Left lobe of liver (tissue), 2 donors: ENCODE measurements at regions not wholly inside any gene's neighbourhood (a gene's known extent, or its start where the extent isn't known, plus 50 kb on each side); places are given as distances from the start of the nearest gene placed in this dataset.

Source experiments
- ATAC-seq: fragments of 200-7000 bp; cut with Tn5 transposase; one replicate; pipeline ENCODE4 v1.9.1; 2020; ENCODE audit warnings: mild to moderate bottlenecking, moderate library complexity
- DNase-seq: peaks from one replicate; pipeline ENCODE4 v3.0.0-alpha.2; 2020; ENCODE audit warnings: low spot score
- donor health status: DM: no; HTN: no; CAD: no; lungs with moderate emphysema.
- donor health status: DM: no; HTN: yes; CAD: no.

GRCh38 chr14:71714225-71714624, 218.0 kb upstream of the RGS6 start:
- DNase-seq (no peak), ATAC-seq (no peak)

- DNase-seq (no peak), ATAC-seq (no peak)
Observed at GRCh38 chr14:71716041-71716772, 216.0 kb upstream of the RGS6 start.

- DNase-seq (peak; percentile 65), ATAC-seq (peak; percentile 86)
Observed at GRCh38 chr14:71720978-71721624, 211.1 kb upstream of the RGS6 start.

DNA sequence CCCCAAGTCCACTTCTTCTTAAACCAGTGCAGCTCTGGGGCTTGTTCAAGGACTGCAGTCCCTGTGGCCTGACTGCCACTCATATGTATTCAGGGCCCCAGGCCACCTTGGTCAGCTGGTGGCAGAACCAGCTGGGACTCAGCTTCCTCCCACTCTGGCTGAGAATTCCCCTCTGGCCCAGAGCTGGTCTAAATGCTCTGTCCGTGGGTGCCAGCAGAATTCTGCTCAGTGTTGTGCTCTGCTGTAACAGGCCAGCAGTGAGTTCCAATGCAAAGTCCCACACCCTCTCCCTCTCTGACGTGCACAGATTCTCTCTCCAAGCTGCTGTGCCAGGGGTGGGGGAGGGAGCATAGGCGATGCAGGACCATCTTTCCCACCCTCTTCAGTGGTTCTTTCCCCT, 210.4 kb upstream of the RGS6 start:
- peak; percentile 59 for DNase-seq
- peak; percentile 81 for ATAC-seq

DNA sequence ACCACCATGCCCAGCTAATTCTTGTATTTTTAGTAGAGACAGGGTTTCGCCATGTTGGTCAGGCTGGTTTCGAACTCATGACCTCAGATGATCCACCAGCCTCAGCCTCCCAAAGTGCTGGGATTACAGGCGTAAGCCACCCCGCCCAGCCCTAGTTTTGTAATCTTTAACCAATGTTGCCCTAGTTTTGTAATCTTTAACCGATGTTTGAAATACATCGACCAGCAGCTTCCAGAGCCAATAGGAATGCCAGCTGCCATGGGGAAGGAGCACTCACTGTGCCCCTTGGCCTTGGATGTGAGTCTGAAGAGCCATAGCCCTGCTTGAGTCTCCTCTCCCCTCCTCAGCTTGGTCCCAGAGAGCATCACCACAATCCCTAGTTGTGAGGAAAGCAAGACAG, 209.3 kb upstream of the RGS6 start:
- DNase-seq (peak; percentile 61), ATAC-seq (peak; percentile 47)

GRCh38 chr14:71725922-71726579, 206.2 kb upstream of the RGS6 start:
- no peak for DNase-seq
- no peak for ATAC-seq

DNA sequence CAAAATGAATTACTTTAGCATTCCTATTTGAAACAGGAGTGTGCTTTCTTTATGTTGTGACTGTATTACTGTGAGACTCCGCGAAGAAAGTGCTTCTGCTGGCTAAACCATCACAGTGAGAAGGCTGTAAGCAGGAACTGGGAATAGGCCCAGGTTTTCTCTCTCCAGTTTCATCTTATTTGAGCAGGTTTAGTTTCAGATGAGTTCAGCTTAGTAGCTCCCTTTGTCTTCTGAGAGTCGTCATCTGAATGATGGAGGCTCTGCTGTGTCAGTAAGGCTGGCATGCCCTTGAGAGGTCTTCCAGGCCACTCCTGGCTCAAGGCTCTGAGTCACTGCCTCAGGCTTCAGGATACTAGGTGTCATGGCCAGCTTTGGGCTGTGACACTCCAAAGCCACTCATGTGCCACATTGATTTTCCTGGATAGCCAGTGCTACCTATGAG, 205.6 kb upstream of the RGS6 start:
- DNase-seq (no peak), ATAC-seq (no peak)

DNA sequence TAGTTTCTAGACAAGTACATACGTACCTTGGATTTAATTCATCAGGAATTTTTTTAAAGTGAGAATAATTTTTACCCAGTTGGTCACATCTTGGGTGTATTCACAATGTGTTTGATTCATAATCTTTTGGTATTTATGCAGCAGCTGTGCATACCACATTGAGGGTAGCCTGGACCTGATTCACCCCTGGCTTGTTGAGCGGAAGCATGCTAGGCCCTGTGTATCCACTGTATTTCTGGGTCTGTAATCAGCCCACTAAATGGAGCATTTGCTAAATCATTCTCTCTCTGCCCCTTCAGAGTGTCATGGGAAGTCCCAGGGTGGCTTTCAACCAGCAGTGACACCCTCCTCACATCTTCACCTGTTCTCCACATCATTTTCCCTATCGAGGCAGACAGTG, 203.8 kb upstream of the RGS6 start:
- no peak for ATAC-seq
- no peak for DNase-seq

- no peak for ATAC-seq
Observed at GRCh38 chr14:71729596-71729995, 202.6 kb upstream of the RGS6 start.

DNA sequence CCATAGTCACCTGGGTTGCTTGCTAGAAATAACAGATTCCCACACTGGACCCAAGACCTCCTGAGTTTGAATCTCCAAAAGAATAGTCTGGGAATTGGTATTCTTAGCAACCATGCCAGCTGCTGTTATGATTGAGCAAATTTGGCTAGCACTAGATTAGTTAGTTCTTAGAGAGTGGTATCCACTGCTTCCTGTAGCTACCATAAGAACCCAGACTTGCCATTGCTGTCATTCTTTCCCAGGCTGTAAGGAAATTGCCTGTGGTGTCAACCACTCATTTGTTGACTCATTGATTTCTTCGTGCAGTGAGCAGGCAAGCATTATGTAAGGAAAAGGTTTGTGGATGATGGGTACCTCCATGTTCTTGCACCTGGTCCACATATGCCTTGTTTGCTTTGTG, 201.8 kb upstream of the RGS6 start:
- no peak for ATAC-seq
- DNase-seq: no peak

More at GRCh38 chr14:71729596-71729995, 202.6 kb upstream of the RGS6 start:
- DNase-seq: no peak

DNA sequence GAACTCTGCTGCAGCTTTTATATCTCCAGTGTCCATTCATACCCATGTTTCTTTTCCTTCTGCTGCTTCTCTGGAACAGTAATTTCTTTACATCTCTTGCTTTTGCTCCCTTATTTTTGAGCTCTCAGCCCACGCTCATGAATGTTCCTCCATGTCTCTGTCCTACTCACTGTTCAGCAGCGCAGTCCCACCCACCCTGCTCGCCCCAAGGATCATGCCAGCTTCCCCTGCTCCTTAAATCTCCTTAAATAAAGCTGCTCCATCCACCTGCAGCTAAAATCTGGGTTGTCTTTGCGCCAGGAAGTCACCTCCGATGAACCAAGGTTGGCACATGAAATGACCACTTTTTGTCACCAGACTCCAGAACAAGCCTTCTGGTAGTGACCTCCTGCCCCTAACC, 201.1 kb upstream of the RGS6 start:
- no peak for ATAC-seq
- DNase-seq: no peak

DNA sequence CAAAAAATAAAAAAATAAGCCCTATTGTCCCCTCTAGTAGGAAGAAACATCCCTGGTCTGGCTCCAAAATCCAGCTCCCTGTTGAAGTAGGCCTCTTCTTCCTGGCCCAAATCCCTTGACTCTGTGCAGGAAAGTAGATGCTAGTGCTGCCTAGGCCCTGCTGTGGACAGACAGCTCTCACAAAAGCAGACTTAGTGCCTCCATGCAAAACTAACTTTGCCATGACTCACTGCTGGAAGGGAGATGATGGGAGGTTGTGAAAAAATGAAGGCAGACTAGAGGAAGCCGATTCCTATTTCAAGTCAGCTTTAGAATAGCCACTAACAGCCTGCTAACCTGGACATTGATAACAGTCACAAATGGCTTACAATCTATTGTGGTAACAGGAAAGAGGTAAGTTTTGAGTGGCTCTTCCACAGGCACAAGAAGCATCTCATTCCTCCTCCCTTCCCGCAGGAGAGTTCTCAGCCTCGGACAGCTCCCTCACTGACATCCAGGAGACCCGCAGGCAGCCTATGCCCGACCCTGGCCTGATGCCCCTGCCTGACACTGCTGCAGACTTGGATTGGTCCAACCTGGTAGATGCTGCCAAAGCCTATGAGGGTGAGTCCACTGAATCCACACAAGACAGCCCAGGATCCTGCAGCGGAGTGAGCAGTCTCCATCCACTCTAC, 198.9 kb upstream of the RGS6 start:
- DNase-seq (no peak), ATAC-seq (no peak)

DNA sequence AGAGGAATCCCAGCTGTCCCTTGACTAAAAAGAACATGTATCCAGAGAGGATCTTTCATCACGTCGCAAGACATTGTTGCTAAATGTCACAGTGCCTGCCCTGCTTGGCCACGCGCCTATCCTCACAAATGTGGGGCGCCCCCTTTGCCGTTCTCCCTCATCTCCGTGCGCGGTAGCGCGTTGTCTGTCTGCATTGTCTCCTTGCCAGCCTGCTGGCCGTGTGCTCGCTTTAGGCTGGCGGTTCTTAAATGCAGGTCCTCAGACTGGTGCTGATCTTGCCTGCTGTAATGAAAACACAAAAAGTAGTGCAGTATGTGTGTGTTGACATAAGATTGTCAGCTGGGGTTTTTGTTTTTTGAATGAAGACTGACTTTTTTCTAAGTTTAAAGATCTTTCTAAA, 198.2 kb upstream of the RGS6 start:
- no peak for ATAC-seq

GRCh38 chr14:71734885-71735284, 197.3 kb upstream of the RGS6 start:
- DNase-seq (no peak), ATAC-seq (no peak)

More for the DNA sequence above, 198.2 kb upstream of the RGS6 start:
- DNase-seq: no peak

DNA sequence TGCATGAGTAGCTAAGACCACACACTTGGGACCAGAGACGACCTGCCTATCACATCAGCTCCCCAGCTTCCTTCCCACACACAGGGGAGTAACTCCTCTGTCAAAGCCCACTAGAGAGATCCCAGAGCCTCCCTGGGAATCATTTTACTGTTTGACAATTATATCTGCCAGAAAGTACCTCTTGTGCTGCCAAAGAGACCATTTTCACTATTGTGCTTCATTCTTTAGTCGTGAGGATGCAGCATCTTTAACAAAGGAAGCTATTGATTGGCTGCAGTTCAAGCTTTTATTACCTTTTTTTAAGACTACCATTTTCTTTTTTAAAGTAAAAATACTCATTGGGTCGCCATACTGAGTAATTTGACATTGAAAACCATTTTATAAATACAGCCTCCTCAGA, 194.5 kb upstream of the RGS6 start:
- DNase-seq (no peak), ATAC-seq (no peak)

DNA sequence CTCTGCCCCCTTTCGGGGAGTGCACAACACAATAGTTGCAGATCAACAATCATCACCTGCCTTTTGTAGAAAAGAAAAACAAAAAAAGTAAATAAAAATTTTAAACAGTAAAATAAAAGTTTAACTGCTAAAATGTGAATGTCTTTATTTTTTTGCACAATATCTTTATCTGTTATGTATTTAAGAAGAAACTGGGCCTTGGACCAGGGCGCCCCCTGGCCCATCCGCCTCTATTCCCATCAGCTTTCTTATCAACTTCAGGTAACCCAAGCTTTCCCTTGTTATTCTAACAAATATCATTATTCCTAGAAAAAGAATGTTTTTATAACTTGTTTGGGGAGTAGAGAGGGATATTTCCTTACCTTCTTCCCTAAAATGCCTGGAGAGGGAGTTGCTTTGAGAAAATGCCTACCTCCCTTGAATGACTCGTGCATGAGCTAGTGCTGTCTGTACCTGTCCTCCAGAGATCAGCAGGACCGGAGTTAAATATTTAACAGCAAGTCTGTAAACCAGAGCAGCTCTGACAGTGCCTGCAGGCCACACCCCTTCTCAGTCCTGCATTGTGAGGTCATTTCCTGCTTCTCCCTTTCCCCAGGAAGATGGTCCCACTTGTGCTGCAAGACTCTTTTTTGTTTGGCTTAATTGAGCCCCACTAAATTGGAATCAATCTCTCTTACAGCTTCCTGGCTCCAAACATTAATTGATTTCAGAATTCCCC, 192.8 kb upstream of the RGS6 start:
- no peak for DNase-seq
- no peak for ATAC-seq

DNA sequence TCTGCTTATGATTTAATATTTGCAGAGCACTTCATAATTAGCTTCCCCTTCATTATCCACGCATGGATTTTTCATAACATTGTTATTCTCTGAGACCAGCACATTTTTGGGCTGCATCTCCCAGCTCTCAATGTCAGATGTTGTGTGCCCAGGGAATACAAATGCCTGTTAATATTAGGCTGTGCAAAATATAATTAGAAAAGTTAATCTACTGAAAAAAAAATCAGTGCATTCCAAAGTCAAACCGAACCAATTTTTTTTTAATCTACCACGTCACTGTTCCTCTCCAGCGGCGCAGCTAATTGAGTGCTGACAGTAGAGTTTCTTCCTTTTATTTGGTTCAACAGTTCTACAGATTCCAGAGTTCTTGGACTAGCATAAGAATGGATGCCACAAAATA, 191.0 kb upstream of the RGS6 start:
- no peak for DNase-seq
- ATAC-seq: no peak

- DNase-seq: no peak
- no peak for ATAC-seq
Observed at GRCh38 chr14:71742485-71742884, 189.7 kb upstream of the RGS6 start.

DNA sequence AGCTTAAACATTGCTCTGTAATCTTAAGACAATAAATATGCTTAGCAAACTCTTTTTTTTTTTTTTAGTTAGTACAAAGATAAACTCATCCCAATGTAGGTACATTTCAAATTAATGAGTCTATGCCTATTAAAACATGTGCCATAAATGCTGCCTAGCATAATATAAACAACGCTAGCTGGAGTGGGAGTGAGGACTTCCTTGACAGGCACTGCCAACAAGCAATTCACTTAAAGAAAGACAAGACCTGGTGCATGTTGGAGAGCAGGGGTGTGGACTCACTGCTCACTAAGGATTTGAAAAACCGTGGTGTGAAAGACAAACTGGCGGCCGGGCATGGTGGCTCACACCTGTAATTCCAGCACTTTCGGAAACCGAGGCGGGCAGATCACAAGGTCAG, 187.2 kb upstream of the RGS6 start:
- DNase-seq (no peak), ATAC-seq (no peak)

GRCh38 chr14:71748196-71748595, 184.0 kb upstream of the RGS6 start:
- no peak for DNase-seq
- no peak for ATAC-seq
